Fibroblast of mammary gland (primary cell): ENCODE measurements at regions not wholly inside any gene's neighbourhood (a gene's known extent, or its start where the extent isn't known, plus 50 kb on each side); places are given as distances from the start of the nearest gene placed in this dataset.

Source experiments
- DNase-seq: peaks from one replicate; pipeline ENCODE4 v3.0.0-alpha.2; 2010; ENCODE audit warnings: low read depth
- H3K4me3 ChIP-seq: 2 replicates; pipeline ENCODE4 v1.5.1; 2011; ENCODE audit warnings: low read depth, mild to moderate bottlenecking, low read length, moderate library complexity; ENCODE audit not compliant: control insufficient read depth
- CTCF ChIP-seq: conservative IDR thresholded peaks from 2 replicates; pipeline ENCODE4 v1.5.1; 2011; ENCODE audit warnings: low read depth, low read length, inconsistent platforms; ENCODE audit not compliant: control insufficient read depth, insufficient read depth

GRCh38 chr14:23723911-23724310 is 87.7 kb downstream of the DHRS2 start:
- TF ChIP-seq CTCF: no peak
- DNase-seq: no peak
- H3K4me3 ChIP-seq: no peak overlapping the region

- no peak for DNase-seq
- TF ChIP-seq CTCF: no peak
- no peak overlapping the region for H3K4me3 ChIP-seq
Measured at GRCh38 chr14:23725528-23725927, 89.4 kb downstream of the DHRS2 start.

GRCh38 chr14:23725980-23726710 is 90.0 kb downstream of the DHRS2 start:
- TF ChIP-seq CTCF: no peak
- DNase-seq: no peak
- no peak overlapping the region for H3K4me3 ChIP-seq

- TF ChIP-seq CTCF: peak; percentile 34
Measured at GRCh38 chr14:23727566-23728335, 91.6 kb downstream of the DHRS2 start.

GRCh38 chr14:23728791-23729190 is 92.6 kb downstream of the DHRS2 start:
- TF ChIP-seq CTCF: no peak
- DNase-seq: no peak
- H3K4me3 ChIP-seq: no peak overlapping the region

More at GRCh38 chr14:23727566-23728335, 91.6 kb downstream of the DHRS2 start:
- DNase-seq: peak; percentile 43
- H3K4me3 ChIP-seq: no peak overlapping the region

GRCh38 chr14:23729720-23730387 is 93.7 kb downstream of the DHRS2 start:
- no peak overlapping the region for H3K4me3 ChIP-seq
- DNase-seq: no peak
- TF ChIP-seq CTCF: no peak
